T-helper 17 cell (primary cell): ENCODE measurements at regions not wholly inside any gene's neighbourhood (a gene's known extent, or its start where the extent isn't known, plus 50 kb on each side); places are given as distances from the start of the nearest gene placed in this dataset.

Source experiments
- ATAC-seq: fragments of 150-1000 bp; cut with Tn5 transposase; 2 replicates; pipeline ENCODE4 v1.10.0; 2021; ENCODE audit warnings: mild to moderate bottlenecking, moderate library complexity
- DNase-seq, 3 donors: peaks; one replicate each; pipeline versions ENCODE4 v3.0.0 to v3.0.0-alpha.2; 2020 to 2021
- H3K9me3 ChIP-seq: one replicate; pipeline ENCODE4 v1.7.0; 2013; ENCODE audit warnings: low read length, mild to moderate bottlenecking; ENCODE audit not compliant: control insufficient read depth, poor library complexity, severe bottlenecking
- H3K27ac Mint-ChIP-seq: one replicate; pipeline ENCODE4 v1.8.0; 2022; ENCODE audit warnings: mild to moderate bottlenecking, moderate library complexity, mixed read lengths
- H3K27me3 Mint-ChIP-seq: one replicate; pipeline ENCODE4 v1.8.0; 2022; ENCODE audit warnings: mixed read lengths
- H3K36me3 Mint-ChIP-seq: one replicate; pipeline ENCODE4 v1.8.0; 2022; ENCODE audit warnings: low read depth, mixed read lengths
- H3K4me1 Mint-ChIP-seq: one replicate; pipeline ENCODE4 v1.8.0; 2022; ENCODE audit warnings: mild to moderate bottlenecking, mixed read lengths
- H3K4me3 Mint-ChIP-seq: one replicate; pipeline ENCODE4 v1.8.0; 2022; ENCODE audit warnings: mild to moderate bottlenecking, moderate library complexity, mixed read lengths

DNA sequence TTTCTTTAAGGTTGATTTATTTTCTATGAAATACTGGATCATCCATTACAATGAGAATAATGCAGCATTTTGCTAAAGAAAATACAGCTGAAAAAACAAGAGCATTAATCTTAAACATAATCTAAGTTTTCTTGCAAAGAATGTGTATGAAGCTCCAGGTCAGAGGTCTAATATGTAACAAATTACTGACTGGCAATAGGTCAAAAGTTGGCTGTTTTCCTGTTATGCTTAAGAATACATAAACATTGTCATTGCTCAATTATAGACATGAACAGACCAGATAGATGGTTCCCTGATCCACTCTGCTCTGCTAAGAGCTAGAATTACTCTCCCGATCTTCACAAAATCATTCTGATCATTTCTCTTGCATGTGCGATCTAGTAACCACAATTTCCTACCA is 718.6 kb downstream of the PDHA2 start:
- no peak for DNase-seq
- no peaks in the 10 kb centered on the region for H3K4me1 Mint-ChIP-seq
- H3K27me3 Mint-ChIP-seq, result no peaks in the 10 kb centered on the region
- no peaks in the 10 kb centered on the region for H3K9me3 ChIP-seq
- ATAC-seq, result no peak
- no peak overlapping the region for H3K4me3 Mint-ChIP-seq
- H3K36me3 Mint-ChIP-seq, result no peaks in the 10 kb centered on the region
- no peak overlapping the region for H3K27ac Mint-ChIP-seq

DNA sequence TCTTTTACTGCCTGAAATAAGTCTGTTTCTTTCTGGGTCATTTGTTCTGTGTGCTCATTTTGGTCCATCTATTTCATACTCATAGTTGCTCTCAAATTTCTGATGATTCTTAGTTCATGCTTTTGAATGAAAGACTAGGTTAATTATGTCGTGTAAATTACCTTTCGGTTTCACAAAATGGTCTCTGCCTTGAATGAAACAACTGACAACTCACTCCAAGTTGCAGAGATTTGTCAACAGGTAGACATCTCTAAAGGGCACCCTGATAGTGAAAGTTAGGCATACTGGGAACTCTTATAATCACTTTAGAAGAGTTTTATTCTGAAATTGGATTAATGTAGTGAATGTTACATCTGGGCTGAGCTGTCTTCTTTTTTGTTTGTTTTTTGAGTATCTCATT is 726.9 kb downstream of the PDHA2 start:
- H3K36me3 Mint-ChIP-seq, result no peaks in the 10 kb centered on the region
- H3K4me3 Mint-ChIP-seq, result no peak overlapping the region
- H3K27ac Mint-ChIP-seq, result no peak overlapping the region
- ATAC-seq (no peak), DNase-seq (no peak)
- H3K4me1 Mint-ChIP-seq, result no peaks in the 10 kb centered on the region
- H3K9me3 ChIP-seq, result no peaks in the 10 kb centered on the region
- no peaks in the 10 kb centered on the region for H3K27me3 Mint-ChIP-seq

DNA sequence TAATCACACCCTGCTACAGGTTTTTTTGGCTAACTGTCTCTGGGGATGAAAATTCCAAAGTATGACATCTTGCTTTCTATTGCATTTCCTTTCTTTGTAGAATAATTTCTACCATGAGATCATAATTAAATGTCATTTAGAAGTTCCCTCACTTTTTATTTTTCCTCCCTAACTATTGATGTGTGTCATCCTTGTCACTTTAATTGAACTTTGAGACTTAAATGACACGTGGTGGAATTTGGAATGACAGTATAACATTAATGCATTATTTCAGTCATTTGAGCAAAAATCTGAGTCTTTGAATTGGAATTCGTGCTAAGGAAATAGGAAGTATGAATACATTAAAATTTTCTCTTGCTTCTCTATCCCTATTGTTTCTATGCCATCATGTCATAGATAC is 745.4 kb downstream of the PDHA2 start:
- H3K4me1 Mint-ChIP-seq, result no peaks in the 10 kb centered on the region
- H3K27me3 Mint-ChIP-seq, result no peaks in the 10 kb centered on the region
- no peaks in the 10 kb centered on the region for H3K36me3 Mint-ChIP-seq
- DNase-seq, result no peak
- peaks cover 2% of the 10 kb centered on the region for H3K9me3 ChIP-seq
- H3K4me3 Mint-ChIP-seq, result no peak overlapping the region
- H3K27ac Mint-ChIP-seq, result no peak overlapping the region
- no peak for ATAC-seq

DNA sequence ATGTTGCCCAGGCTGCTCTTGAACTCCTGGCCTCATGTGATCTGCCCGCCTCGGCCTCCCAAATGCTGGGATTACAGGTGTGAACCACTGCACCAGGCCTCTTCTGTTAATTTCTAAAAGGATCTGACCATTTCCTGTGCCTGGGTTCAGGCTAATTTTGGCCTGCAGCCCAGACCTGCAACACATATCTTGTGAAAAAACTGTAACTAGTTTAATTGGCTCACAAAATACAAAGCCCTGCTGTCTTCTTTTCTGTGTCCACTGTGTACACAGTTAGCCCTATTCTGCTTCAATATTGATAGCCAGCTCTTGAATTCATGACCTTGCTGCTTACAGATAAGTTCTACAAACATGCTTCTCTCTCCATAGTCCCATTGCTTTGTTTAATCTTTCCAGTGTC is 753.5 kb downstream of the PDHA2 start:
- ATAC-seq (no peak), DNase-seq (no peak)
- H3K9me3 ChIP-seq, result peaks cover 2% of the 10 kb centered on the region
- H3K4me1 Mint-ChIP-seq, result no peaks in the 10 kb centered on the region
- H3K27ac Mint-ChIP-seq, result no peak overlapping the region
- no peaks in the 10 kb centered on the region for H3K36me3 Mint-ChIP-seq
- H3K27me3 Mint-ChIP-seq, result no peaks in the 10 kb centered on the region
- H3K4me3 Mint-ChIP-seq, result no peak overlapping the region

DNA sequence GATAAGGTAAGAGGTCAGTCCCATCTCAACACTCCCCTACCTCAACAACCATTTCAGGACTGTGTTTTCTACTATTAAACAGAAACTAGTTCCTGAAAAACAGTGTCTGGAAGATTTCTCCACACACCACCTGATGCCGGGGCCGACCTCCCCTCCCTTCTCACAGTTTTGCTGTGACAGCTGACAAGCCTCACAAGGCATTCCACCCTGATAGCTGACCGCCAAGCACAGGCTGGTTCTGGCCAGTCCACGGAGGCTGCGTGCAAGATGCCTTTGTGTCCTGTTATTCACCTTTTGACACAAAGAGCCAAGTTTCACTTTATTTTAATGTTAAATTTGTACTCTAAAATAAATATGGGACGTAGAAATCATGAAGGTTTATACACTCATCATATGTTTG is 758.6 kb downstream of the PDHA2 start:
- ATAC-seq (no peak), DNase-seq (no peak)
- Mint-ChIP-seq H3K4me3 (no peak overlapping the region), H3K4me1 (no peaks in the 10 kb centered on the region), H3K36me3 (no peaks in the 10 kb centered on the region), H3K27ac (no peak overlapping the region), H3K27me3 (no peaks in the 10 kb centered on the region)
- H3K9me3 ChIP-seq, result no peaks in the 10 kb centered on the region

DNA sequence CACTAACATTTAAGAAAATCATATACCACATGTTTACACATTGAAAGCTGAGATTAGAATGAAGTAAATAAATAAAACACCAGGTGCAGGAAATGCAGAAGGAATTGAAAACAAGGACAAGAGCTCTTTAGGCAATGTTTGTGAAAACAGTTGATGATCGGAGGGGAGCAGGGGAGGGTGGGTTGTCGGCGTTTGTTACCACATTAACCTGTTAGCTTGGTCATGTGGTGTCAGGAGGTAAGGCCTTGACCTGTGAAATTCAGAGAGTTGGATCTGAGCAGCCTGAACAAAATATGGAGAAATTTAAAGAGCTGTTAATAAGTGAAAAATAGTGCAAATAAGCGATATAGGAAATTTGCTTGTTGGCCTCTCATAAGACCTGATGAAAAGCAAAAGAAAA is 759.9 kb downstream of the PDHA2 start:
- H3K36me3 Mint-ChIP-seq, result no peaks in the 10 kb centered on the region
- H3K9me3 ChIP-seq, result no peaks in the 10 kb centered on the region
- no peak overlapping the region for H3K27ac Mint-ChIP-seq
- ATAC-seq, result no peak
- DNase-seq, result no peak
- H3K4me3 Mint-ChIP-seq, result no peak overlapping the region
- H3K4me1 Mint-ChIP-seq, result no peaks in the 10 kb centered on the region
- H3K27me3 Mint-ChIP-seq, result no peaks in the 10 kb centered on the region

DNA sequence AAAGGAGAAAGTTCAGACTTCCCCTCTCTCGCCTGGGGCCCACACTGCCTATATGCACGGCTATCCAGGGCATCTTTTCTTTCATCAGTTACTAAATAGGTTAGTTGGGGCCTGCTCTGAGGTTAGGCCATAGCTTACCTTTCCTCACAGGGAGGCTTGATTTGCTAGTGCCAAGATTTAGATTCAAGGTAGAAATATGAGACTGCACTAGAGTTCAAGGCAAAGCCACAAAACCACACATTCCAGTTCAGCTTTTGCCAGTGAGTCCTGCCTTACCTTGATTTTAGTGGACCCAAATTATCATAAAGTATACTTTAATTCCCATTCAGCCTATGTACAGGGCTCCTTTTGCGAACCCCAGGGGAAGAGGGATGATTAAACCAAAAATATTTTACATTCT is 762.8 kb downstream of the PDHA2 start:
- no peaks in the 10 kb centered on the region for H3K27me3 Mint-ChIP-seq
- ATAC-seq (no peak), DNase-seq (no peak)
- no peaks in the 10 kb centered on the region for H3K36me3 Mint-ChIP-seq
- H3K27ac Mint-ChIP-seq, result no peak overlapping the region
- H3K9me3 ChIP-seq, result no peaks in the 10 kb centered on the region
- no peaks in the 10 kb centered on the region for H3K4me1 Mint-ChIP-seq
- no peak overlapping the region for H3K4me3 Mint-ChIP-seq

DNA sequence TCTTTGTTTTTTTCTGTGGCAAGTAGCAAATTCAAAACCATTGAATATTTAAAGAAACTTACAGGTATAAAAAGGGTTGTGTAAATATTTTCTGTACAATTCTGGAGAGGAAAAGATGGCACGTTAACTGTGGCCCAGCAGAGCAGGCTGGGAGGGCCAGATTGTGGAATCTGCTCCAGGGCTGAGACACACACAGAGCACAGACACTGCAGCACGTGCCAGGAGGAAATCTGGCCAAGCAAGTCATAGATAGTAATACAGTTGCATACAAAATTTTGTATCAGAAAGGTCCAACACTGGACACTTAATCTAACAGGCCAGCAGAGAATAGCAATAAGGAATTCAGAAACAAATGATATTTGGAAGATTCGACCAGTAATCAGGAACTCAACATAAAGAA is 763.7 kb downstream of the PDHA2 start:
- DNase-seq, result no peak
- H3K9me3 ChIP-seq, result no peaks in the 10 kb centered on the region
- ATAC-seq, result no peak
- Mint-ChIP-seq H3K36me3 (no peaks in the 10 kb centered on the region), H3K27me3 (no peaks in the 10 kb centered on the region), H3K4me1 (no peaks in the 10 kb centered on the region), H3K4me3 (no peak overlapping the region), H3K27ac (no peak overlapping the region)

DNA sequence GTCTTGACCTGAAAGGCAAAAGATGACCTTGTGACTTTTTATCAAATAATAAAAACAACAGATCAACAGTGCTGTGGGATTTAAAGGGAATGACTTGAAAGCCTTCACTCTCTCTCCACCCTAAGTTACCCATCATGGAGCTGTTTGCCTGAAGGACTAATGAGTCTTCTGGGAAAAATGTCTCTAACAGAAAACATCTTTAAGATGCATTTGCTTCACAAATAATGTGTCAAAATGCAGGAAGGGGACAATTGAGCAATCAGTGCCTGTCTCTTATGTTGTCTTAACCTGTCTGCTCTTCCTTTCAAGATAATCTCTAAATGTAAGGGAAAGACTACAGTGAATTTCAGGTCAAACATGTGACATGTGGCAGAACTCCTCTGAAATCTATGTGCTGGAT is 766.6 kb downstream of the PDHA2 start:
- Mint-ChIP-seq H3K27me3 (no peaks in the 10 kb centered on the region), H3K4me3 (no peak overlapping the region), H3K4me1 (no peaks in the 10 kb centered on the region), H3K36me3 (no peaks in the 10 kb centered on the region), H3K27ac (no peak overlapping the region)
- no peak for ATAC-seq
- no peak for DNase-seq
- no peaks in the 10 kb centered on the region for H3K9me3 ChIP-seq

DNA sequence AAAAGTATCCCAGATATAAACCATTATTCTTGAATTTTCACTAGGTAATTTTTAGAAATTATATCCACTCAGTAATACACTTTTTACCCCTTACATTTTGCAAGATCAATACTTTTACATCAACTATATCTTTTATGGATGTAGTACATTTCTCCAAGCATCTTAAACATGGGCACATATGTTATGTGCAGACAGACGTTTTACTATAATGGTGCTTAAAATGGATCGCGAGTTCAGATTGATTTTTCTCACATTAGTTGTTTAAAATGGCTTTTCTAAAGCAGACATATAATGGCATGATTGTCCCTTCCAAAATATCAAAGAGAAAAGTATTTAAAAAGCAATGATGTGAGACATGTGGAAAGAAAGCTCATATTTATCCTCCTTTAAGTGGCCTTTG is 786.1 kb downstream of the PDHA2 start:
- H3K4me1 Mint-ChIP-seq, result no peaks in the 10 kb centered on the region
- no peak overlapping the region for H3K27ac Mint-ChIP-seq
- H3K36me3 Mint-ChIP-seq, result no peaks in the 10 kb centered on the region
- no peak overlapping the region for H3K4me3 Mint-ChIP-seq
- H3K27me3 Mint-ChIP-seq, result no peaks in the 10 kb centered on the region
- DNase-seq (no peak), ATAC-seq (no peak)
- no peaks in the 10 kb centered on the region for H3K9me3 ChIP-seq

DNA sequence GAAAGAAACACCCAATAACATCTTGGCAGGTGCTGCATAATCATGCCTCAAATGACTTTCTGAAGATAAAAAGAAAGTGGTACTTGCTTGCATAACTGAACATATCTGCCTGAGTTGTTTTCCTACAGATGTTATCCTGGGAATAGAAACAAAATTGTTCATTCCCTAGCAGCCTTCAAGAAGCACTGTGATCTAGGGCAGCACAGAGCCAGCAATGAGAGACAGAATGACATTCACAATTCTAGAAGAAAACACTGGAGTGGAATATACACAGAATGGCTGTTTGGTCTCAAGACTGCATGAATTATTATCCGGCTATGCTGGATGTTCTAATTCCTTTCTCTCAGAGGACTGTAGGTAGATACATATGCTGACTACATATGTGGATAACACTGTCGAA is 790.9 kb downstream of the PDHA2 start:
- H3K36me3 Mint-ChIP-seq, result no peaks in the 10 kb centered on the region
- H3K27ac Mint-ChIP-seq, result no peak overlapping the region
- H3K9me3 ChIP-seq, result no peaks in the 10 kb centered on the region
- no peaks in the 10 kb centered on the region for H3K4me1 Mint-ChIP-seq
- ATAC-seq, result no peak
- H3K4me3 Mint-ChIP-seq, result no peak overlapping the region
- no peak for DNase-seq
- H3K27me3 Mint-ChIP-seq, result no peaks in the 10 kb centered on the region

DNA sequence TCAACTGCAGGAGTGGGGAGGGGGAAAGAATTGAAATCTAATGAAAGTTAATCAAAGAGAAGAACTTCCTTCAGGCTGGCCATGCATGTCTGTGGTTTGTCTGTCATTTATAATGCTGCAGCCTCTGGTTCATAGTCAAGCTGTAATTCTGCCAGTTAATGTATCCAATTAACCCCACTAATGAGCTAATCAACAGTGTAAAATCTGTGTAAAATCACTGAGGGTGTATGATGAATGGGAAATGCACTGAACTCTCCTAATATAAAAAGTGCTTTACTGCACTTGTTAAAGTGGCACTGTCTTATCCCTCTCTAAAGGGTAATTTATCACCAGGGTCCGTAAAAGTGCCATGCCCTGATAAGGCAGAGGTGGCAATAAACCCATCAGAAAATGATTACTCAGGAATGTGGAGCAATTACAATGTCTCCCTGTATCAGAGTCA is 798.1 kb downstream of the PDHA2 start:
- ATAC-seq (no peak), DNase-seq (no peak)
- H3K9me3 ChIP-seq, result no peaks in the 10 kb centered on the region
- H3K27me3 Mint-ChIP-seq, result no peaks in the 10 kb centered on the region
- no peaks in the 10 kb centered on the region for H3K36me3 Mint-ChIP-seq
- H3K4me1 Mint-ChIP-seq, result no peaks in the 10 kb centered on the region
- H3K27ac Mint-ChIP-seq, result no peak overlapping the region
- H3K4me3 Mint-ChIP-seq, result no peak overlapping the region

DNA sequence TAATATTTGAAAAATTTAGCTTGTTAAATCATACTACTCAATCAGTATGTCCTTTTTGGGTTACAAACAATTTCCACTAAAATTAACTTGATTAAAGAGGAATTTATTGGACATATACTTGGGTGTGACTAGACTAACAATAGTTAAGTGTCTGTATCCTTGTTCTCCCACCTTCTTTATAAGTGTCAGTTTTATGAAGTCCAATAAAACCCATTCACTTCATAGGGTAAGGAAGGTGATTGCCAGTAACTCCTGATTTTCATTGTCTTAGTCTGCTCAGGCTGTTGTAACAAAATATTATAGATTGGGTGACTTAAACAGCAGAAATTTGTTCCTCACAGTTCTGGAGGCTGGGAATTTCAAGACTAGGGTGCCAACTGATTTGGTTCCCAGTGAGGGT is 800.0 kb downstream of the PDHA2 start:
- ATAC-seq, result no peak
- H3K4me3 Mint-ChIP-seq, result no peak overlapping the region
- no peak overlapping the region for H3K27ac Mint-ChIP-seq
- no peaks in the 10 kb centered on the region for H3K36me3 Mint-ChIP-seq
- no peaks in the 10 kb centered on the region for H3K9me3 ChIP-seq
- no peak for DNase-seq
- no peaks in the 10 kb centered on the region for H3K4me1 Mint-ChIP-seq
- no peaks in the 10 kb centered on the region for H3K27me3 Mint-ChIP-seq

DNA sequence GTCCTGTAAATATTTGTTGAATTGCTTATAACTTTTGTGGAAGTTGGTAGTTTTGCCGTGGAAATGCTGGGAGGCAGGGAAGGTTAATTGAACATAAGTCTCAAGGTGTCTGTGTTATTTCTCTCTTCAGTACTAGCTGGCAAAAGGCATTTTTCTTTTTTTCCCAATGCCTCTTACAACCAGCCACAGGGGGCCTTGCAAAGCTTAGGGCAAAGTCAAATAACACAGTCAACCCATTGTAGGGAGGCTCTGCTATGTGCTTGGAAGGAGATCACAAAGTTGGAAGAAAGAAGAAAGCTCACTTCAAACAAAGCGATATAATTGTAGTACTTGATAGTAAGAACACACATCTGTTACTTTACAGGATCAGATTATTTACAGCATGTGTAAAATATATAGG is 802.6 kb downstream of the PDHA2 start:
- DNase-seq (no peak), ATAC-seq (no peak)
- H3K4me1 Mint-ChIP-seq, result no peaks in the 10 kb centered on the region
- no peaks in the 10 kb centered on the region for H3K9me3 ChIP-seq
- H3K4me3 Mint-ChIP-seq, result no peak overlapping the region
- H3K36me3 Mint-ChIP-seq, result no peaks in the 10 kb centered on the region
- no peaks in the 10 kb centered on the region for H3K27me3 Mint-ChIP-seq
- no peak overlapping the region for H3K27ac Mint-ChIP-seq

DNA sequence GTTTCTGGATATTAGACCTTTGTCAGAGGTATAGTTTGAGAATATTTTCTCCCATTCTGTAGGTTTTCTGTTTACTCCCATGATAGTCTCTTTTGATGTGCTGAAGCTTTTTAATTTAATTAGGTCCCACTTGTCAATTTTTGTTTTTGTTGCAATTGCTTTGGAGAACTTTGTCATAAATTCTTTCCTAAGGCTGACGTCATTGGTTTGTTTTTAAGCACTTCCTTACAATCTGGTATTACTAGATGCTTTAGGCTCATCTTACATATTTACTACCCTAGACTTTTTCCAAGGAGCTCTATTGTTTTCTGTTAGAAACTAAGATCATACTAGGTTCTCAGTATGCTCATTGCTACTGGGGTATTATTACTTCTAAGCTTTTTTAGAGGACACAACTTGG is 806.3 kb downstream of the PDHA2 start:
- Mint-ChIP-seq H3K27ac (no peak overlapping the region), H3K4me1 (no peaks in the 10 kb centered on the region)
- ATAC-seq, result no peak

More for the DNA sequence above, 806.3 kb downstream of the PDHA2 start:
- H3K4me3 Mint-ChIP-seq, result no peak overlapping the region
- H3K9me3 ChIP-seq, result no peaks in the 10 kb centered on the region
- no peaks in the 10 kb centered on the region for H3K36me3 Mint-ChIP-seq
- no peak for DNase-seq
- H3K27me3 Mint-ChIP-seq, result no peaks in the 10 kb centered on the region
